Dermis microvascular lymphatic vessel endothelial cell (primary cell): ENCODE measurements at regions not wholly inside any gene's neighbourhood (a gene's known extent, or its start where the extent isn't known, plus 50 kb on each side); places are given as distances from the start of the nearest gene placed in this dataset.
"Not testable (repeated sequence)": the region's sequence is repeated elsewhere in the genome, so short reads cannot be mapped to it uniquely, and the experiment has no call there.

Experiments
- DNase-seq, 2 donors: peaks; one replicate each; pipeline versions ENCODE4 v3.0.0 to v3.0.0-alpha.2; 2010; ENCODE audit warnings: low read depth in 2 of 2

DNA sequence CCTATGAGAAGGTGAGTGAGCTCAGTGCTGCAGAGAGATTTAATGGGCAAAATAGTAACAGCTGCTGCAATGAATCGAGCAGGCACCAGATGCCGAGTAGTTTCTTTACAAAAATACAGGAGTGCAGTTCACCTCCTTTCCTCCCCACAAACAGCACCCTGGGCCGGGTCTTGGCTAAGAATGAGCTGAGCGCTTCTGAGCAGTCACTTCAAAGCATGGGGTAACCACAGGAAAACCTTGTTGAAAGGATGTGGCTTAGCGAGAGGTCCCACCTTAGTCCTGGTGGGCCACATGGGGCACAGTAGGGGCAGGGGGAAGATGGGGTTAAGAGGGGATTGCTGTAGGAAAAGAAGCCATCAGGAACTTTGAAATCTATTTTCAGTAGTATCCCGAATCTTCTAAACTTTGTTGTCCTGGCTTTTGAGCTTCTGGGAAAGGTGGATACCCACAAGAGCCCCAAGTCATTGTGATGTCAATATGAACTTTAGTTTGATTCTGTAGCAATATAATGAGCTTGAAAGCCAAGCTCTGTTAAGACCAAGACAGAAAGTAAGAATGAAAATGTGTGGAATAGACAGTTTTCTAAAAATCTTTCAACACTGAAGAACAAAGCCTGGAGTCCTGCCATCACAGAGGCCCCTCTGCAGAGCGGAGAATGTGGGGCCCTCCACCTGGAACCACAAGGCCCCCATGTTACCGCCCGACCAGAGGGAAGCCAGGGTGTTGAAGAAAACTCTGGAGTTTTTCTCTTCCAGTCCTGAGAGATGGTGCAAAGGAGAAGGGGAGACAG, 101.0 kb upstream of the ZNF236 start:
- no peak for DNase-seq

DNA sequence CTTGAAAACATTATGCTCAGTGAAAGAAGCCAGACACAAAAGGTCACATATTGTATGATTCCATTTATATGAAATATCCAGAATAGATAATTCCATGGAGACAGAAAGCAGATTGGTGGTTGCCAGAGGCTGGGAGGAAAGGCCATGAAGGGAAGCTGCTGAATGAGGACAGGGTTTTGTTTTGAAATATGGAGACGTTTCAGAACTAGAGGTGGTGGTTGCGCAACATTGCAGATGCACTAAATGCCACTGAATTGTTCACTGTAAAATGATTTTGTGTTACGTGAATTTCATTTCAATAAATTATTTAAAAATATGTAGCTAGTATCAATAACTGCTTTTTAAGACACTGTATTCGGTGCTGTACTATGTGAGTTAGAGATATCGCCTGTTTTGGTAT, 101.7 kb upstream of the ZNF236 start:
- no peak for DNase-seq

GRCh38 chr18:76715012-76715610, 107.2 kb upstream of the ZNF236 start:
- DNase-seq = no peak

DNA sequence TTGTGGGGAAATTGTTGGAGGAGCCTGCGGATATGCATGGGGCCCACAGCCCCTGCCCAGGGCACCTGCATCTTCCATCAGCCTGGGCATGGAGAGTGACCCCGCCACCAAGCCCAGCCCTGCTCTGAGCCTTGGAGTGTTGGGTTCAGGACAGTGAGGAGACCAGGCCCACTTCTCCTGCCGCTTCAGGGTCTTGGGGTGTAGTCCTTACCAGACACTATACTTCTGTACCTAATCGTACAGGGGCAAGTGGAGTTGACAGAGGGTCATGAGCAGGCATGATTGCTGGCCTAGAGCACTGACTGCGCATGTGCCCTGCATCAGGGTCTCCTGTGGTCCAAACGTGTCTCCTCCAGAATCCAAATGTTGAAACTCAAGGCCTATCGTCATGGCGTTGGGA, 108.9 kb upstream of the ZNF236 start:
- DNase-seq = no peak

- no peak for DNase-seq
These were observed 109.7 kb upstream of the ZNF236 start for GRCh38 chr18:76712511-76713140.

DNA sequence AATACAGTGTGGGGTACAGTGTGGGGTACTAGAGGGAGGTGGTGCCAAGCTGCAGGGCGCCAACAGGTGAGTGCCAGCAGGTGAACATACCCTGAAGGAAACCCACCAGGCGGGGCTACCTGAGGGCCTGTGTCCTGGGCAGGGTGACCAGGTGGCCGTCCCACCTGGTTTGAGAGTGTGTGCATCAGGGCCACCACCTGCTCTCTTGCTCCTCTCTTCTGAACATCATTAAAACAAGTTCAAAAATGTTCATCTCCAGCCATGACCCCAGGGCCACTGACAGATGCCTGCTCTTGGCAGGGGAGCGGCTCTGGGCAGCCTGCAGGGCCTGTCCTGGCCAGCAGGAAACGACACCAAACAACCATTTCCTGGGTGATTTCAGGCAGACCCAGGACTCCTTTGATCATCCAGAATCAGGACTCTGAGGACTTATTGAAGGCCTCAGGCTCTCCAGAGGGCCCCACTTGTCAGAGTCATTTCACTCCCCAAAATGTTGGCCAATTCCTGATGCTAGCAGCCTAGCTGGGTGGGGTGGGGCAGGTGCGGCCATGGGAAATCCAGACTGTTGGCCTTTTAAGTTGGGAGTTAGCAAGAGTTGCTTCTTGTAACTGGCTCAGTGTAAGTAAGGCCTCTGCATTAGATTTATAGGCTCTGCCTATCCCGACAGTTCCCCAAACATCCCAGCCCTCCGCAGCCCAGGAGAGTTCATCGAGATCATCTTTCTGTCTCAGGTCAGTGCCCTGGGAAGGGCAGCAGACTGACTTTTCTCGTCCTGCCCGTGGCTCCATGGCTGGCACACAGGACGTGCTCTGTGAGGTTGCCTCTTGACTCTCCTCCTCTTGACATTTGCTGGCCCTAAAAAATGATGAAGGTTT, 111.5 kb upstream of the ZNF236 start:
- no peak for DNase-seq

GRCh38 chr18:76709659-76710645, 112.4 kb upstream of the ZNF236 start:
- DNase-seq = peak; percentile 34 to 68

GRCh38 chr18:76708722-76709353, 113.5 kb upstream of the ZNF236 start:
- no peak for DNase-seq

DNA sequence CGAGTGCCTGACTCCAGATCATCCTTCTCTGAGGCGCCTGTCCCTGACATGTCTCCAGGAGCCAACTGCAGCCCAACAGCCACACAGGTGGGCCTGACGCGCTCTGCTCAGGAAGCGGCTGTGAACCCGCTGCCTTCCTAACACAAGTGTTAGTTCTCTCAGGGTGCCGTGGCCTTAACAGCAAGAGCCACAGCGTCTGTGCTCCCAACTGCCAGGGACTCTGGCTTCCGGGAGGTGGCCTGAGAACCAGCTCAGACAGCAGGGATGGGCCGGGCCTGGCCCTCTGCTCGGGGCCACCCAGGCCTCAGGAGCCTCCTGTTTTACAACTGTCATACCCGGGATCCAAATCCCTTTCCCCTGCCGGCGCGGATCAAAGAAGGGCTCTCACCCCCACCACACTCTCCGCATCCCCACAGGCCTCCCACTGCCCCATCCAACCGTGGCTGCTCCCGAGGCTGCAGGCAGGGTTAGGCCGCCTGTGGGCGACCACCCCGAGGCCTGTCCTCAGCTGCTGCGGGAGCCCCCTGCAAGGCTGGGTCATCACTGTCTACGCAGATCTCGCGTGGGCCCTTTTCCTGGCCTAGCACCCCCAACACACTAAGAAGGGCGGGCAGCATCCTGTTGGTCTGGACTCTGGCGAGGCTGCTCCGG, 114.2 kb upstream of the ZNF236 start:
- no peak for DNase-seq

DNA sequence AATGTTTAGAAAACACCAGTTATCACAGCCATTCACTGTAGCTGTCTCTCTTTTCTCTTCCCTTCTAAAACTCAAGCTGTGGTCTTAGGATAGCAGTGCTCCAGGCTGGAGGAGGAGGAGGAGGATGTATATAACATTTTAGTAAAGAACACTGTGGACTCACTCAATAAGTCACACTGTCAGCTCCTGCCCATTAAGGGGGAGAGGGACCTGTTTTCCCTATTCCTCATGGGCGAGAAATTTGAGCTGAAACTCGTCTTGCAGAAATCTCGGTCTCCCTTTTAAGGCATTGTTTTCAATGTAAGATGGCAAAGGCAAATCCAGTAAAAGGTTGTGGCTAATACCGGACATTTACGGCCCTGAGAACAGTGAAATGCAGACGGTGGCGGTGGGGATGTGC, 114.8 kb upstream of the ZNF236 start:
- no peak for DNase-seq

DNA sequence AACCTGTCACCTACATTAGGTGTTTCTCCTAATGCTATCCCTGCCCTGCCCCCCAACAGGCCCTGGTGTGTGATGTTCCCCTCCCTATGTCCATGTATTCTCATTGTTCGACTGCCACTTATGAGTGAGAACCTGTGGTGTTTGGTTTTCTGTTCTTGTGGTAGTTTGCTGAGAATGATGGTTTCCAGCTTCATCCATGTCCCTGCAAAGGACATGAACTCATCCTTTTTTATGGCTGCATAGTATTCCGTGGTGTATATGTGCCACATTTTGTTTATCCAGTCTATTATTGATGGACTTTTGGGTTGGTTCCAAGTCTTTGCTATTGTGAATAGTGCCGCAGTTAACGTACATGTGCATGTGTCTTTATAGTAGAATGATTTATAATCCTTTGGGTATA, 117.8 kb upstream of the ZNF236 start:
- not testable (repeated sequence) for DNase-seq

DNA sequence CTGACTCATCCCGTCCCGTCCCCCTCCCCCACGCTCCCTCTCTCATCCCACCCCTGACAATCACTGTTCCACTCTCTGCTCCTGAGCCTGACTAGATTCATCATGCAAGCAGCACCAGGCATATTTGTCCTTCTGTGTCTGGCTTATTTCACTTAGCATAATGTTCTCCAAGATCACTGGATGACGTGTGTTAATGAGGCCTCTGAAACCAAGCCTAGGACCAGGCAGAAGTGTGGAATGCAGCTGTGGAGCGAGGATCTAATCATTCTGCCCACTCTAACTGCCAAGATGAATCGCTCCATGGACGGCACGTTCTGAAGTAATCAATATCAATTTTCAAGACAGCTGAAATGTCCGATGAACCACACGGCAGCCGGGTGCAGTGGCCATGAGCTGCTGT, 122.4 kb upstream of the ZNF236 start:
- DNase-seq = no peak

- peak; percentile 62 to 67 for DNase-seq
These were observed 124.9 kb upstream of the ZNF236 start for GRCh38 chr18:76697441-76697901.

GRCh38 chr18:76691800-76692199, 130.6 kb upstream of the ZNF236 start:
- no peak for DNase-seq

GRCh38 chr18:76689646-76690264, 132.6 kb upstream of the ZNF236 start:
- no peak for DNase-seq

GRCh38 chr18:76688724-76689472, 133.5 kb upstream of the ZNF236 start:
- DNase-seq = no peak

GRCh38 chr18:76687304-76687962, 134.9 kb upstream of the ZNF236 start:
- DNase-seq = peak in 1 of 2 donors; percentile 42

GRCh38 chr18:76686737-76687231, 135.6 kb upstream of the ZNF236 start:
- DNase-seq = peak; percentile 31 to 53
